Smooth muscle cell (in vitro differentiated cells): ENCODE measurements at regions not wholly inside any gene's neighbourhood (a gene's known extent, or its start where the extent isn't known, plus 50 kb on each side); places are given as distances from the start of the nearest gene placed in this dataset.
A peak's percentile ranks its signal among the peaks of the same experiment; 100 is the strongest.

Experiments used
- DNase-seq: peaks from one replicate; lab custom pipeline; 2025; ENCODE audit not compliant: unreplicated experiment; lab: John Stamatoyannopoulos, UW
- H2AFZ ChIP-seq: fragments of 200-600 bp; sonication (generic); 2 replicates; pipeline ENCODE4 v1.6.0; 2016; ENCODE audit warnings: antibody characterized with exemption, low read depth, mild to moderate bottlenecking
- H3F3A ChIP-seq: fragments of 200-600 bp; sonication (generic); 2 replicates; pipeline ENCODE4 v1.6.0; 2017; ENCODE audit warnings: antibody characterized with exemption, low read depth
- H3K27ac ChIP-seq: fragments of 200-600 bp; sonication (generic); 2 replicates; pipeline ENCODE4 v1.5.1; 2016; ENCODE audit warnings: low read depth, mild to moderate bottlenecking
- H3K27me3 ChIP-seq: fragments of 200-600 bp; sonication (generic); 2 replicates; pipeline ENCODE4 v1.6.1; 2016; ENCODE audit warnings: low read depth, mild to moderate bottlenecking
- H3K36me3 ChIP-seq: fragments of 200-600 bp; sonication (generic); 2 replicates; pipeline ENCODE4 v1.5.1; 2016; ENCODE audit warnings: low read depth
- H3K4me1 ChIP-seq: fragments of 200-600 bp; sonication (generic); 2 replicates; pipeline ENCODE4 v1.5.1; 2016; ENCODE audit warnings: low read depth
- H3K4me2 ChIP-seq: fragments of 200-600 bp; sonication (generic); 2 replicates; pipeline ENCODE4 v1.6.0; 2016; ENCODE audit warnings: mild to moderate bottlenecking
- H3K4me3 ChIP-seq: fragments of 200-600 bp; sonication (generic); 2 replicates; pipeline ENCODE4 v1.5.1; 2016; ENCODE audit warnings: mild to moderate bottlenecking
- H3K79me2 ChIP-seq: fragments of 200-600 bp; sonication (generic); 2 replicates; pipeline ENCODE4 v1.6.0; 2016; ENCODE audit warnings: low read depth, mild to moderate bottlenecking
- H3K9ac ChIP-seq: fragments of 200-600 bp; sonication (generic); 2 replicates; pipeline ENCODE4 v1.6.0; 2016; ENCODE audit warnings: low read depth
- H3K9me3 ChIP-seq: fragments of 200-600 bp; sonication (generic); replicated peaks from 2 replicates; pipeline ENCODE4 v1.5.1; 2016; ENCODE audit warnings: low read depth
- H4K20me1 ChIP-seq: fragments of 200-600 bp; sonication (generic); 2 replicates; pipeline ENCODE4 v1.6.0; 2016; ENCODE audit warnings: low read depth
- CTCF ChIP-seq: fragments of 200-600 bp; sonication (generic); IDR thresholded peaks from 2 replicates; pipeline ENCODE4 v1.5.1; 2017; ENCODE audit warnings: borderline replicate concordance, mild to moderate bottlenecking, antibody characterized with exemption; ENCODE audit not compliant: insufficient read depth, poor library complexity, severe bottlenecking
- WGBS: methylation state at CpG from one replicate; pipeline ENCODE4 v1.1.7; 2016; ENCODE audit warnings: low lambda C conversion rate; 5-methylcytosine and 5-hydroxymethylcytosine counted together

GRCh38 chr4:27101126-27101525 lies 240.5 kb downstream of the STIM2 start:
- DNase-seq: no peak
- Histone ChIP-seq H3K4me1 (peaks cover 6% of the 10 kb centered on the region), H3K9ac (no peak overlapping the region), H3K9me3 (no peaks in the 10 kb centered on the region), H3K27me3 (no peaks in the 10 kb centered on the region), H3K27ac (no peak overlapping the region), H3K36me3 (no peaks in the 10 kb centered on the region), H4K20me1 (no peaks in the 10 kb centered on the region), H3K79me2 (no peaks in the 10 kb centered on the region), H3K4me3 (no peak overlapping the region), H3K4me2 (peak overlapping the region; percentile 8), H3F3A (no peaks in the 10 kb centered on the region), H2AFZ (peak overlapping the region; percentile 6)
- no peak for TF ChIP-seq CTCF
- WGBS: 37% methylated on average over 12 of the region's 12 CpGs

- 83% methylated on average over 7 of the region's 7 CpGs for WGBS
- no peak for TF ChIP-seq CTCF
- no peaks in the 10 kb centered on the region for H3K79me2 ChIP-seq
- H3K36me3 ChIP-seq: no peaks in the 10 kb centered on the region
- DNase-seq: no peak
- peak overlapping the region; percentile 8 for H3K4me2 ChIP-seq
- no peaks in the 10 kb centered on the region for H3F3A ChIP-seq
- H3K27me3 ChIP-seq: no peaks in the 10 kb centered on the region
- no peak overlapping the region for H3K4me3 ChIP-seq
- no peaks in the 10 kb centered on the region for H4K20me1 ChIP-seq
- H3K9ac ChIP-seq: no peak overlapping the region
- no peak overlapping the region for H3K27ac ChIP-seq
- H3K4me1 ChIP-seq: peaks cover 6% of the 10 kb centered on the region
- no peaks in the 10 kb centered on the region for H3K9me3 ChIP-seq
- H2AFZ ChIP-seq: no peak overlapping the region
These were observed 240.9 kb downstream of the STIM2 start for GRCh38 chr4:27101561-27101960.

GRCh38 chr4:27111627-27112026 lies 251.0 kb downstream of the STIM2 start:
- Histone ChIP-seq H3K27ac (no peak overlapping the region), H3F3A (no peaks in the 10 kb centered on the region), H3K79me2 (no peaks in the 10 kb centered on the region), H3K4me3 (no peak overlapping the region), H2AFZ (no peak overlapping the region), H3K27me3 (no peaks in the 10 kb centered on the region), H3K36me3 (no peaks in the 10 kb centered on the region), H3K4me1 (peaks cover 9% of the 10 kb centered on the region), H3K9me3 (no peaks in the 10 kb centered on the region), H3K9ac (no peak overlapping the region), H3K4me2 (no peak overlapping the region), H4K20me1 (no peaks in the 10 kb centered on the region)
- TF ChIP-seq CTCF: no peak
- no peak for DNase-seq
- 76% methylated on average over 3 of the region's 3 CpGs for WGBS

- no peak for DNase-seq
- Histone ChIP-seq H3K27me3 (no peaks in the 10 kb centered on the region), H3K27ac (no peak overlapping the region), H3K79me2 (no peaks in the 10 kb centered on the region), H3K4me1 (peaks cover 9% of the 10 kb centered on the region), H2AFZ (no peak overlapping the region), H3K4me2 (no peak overlapping the region), H3K9ac (no peak overlapping the region), H3K36me3 (no peaks in the 10 kb centered on the region), H3K4me3 (no peak overlapping the region), H3K9me3 (no peaks in the 10 kb centered on the region), H3F3A (no peaks in the 10 kb centered on the region), H4K20me1 (no peaks in the 10 kb centered on the region)
- TF ChIP-seq CTCF: no peak
- WGBS: 91% methylated on average over 3 of the region's 3 CpGs
These were observed 251.9 kb downstream of the STIM2 start for GRCh38 chr4:27112587-27112986.
